Endothelial cell of umbilical vein (primary cell): ENCODE measurements at regions not wholly inside any gene's neighbourhood (a gene's known extent, or its start where the extent isn't known, plus 50 kb on each side); places are given as distances from the start of the nearest gene placed in this dataset.

ENCODE experiments used
- BruUV-seq: library from RNA; stranded (reverse); fragments of 400-500 nt; replicated peaks from 2 replicates; lab custom pipeline; 2021; lab: Mats Ljungman, UMichigan
- CTCF ChIA-PET: fragments of 300-600, 350-600 bp; sonication (Branson Sonifier 250); formaldehyde crosslinking; loops from one replicate; lab custom pipeline; 2021; ENCODE audit warnings: antibody characterized with exemption, inconsistent platforms; lab: Charles Lee
- POLR2A ChIA-PET: fragments of 300-600, 350-600 bp; sonication (Branson Sonifier 250); formaldehyde crosslinking; loops from one replicate; lab custom pipeline; 2021; ENCODE audit warnings: antibody characterized with exemption, inconsistent platforms; lab: Charles Lee
- DNase-seq: peaks from one replicate; pipeline ENCODE4 v3.0.0-alpha.2; 2011; ENCODE audit warnings: low read depth, low spot score
- FAIRE-seq: peaks from 2 replicates; lab custom pipeline; 2011; peaks lifted over from hg19 to GRCh38; lab: Jason Lieb, UNC
- H2AFZ ChIP-seq: 2 replicates; pipeline ENCODE4 v1.6.0; 2012; ENCODE audit warnings: low read depth, low read length, control low read depth, inconsistent platforms
- H3K27ac ChIP-seq: 2 replicates; pipeline ENCODE4 v1.5.1; 2011; ENCODE audit warnings: low read depth, mild to moderate bottlenecking, control low read depth, low read length, moderate library complexity; ENCODE audit not compliant: insufficient read depth
- H3K27me3 ChIP-seq, 2 experiments: 2 replicates each; pipeline versions ENCODE4 v1.6.0 to v1.6.1; 2011; ENCODE audit warnings: low read length in 2 of 2, mixed read lengths in 1 of 2; ENCODE audit not compliant: control insufficient read depth in 2 of 2, insufficient read depth in 2 of 2
- H3K36me3 ChIP-seq, 2 experiments: 2 replicates in 1 of 2; 3 replicates in 1 of 2; pipeline ENCODE4 v1.5.1; 2011; ENCODE audit warnings: low read length in 2 of 2, mild to moderate bottlenecking in 1 of 2, moderate library complexity in 1 of 2; ENCODE audit not compliant: control insufficient read depth in 2 of 2, insufficient read depth in 2 of 2; ENCODE audit errors: extremely low read depth in 1 of 2
- H3K4me1 ChIP-seq: 3 replicates; pipeline ENCODE4 v1.5.1; 2011; ENCODE audit warnings: mild to moderate bottlenecking, low read length; ENCODE audit not compliant: control insufficient read depth, insufficient read depth; ENCODE audit errors: extremely low read depth
- H3K4me2 ChIP-seq: 2 replicates; pipeline ENCODE4 v1.6.1; 2011; ENCODE audit warnings: low read length, control low read depth, mixed read lengths; ENCODE audit not compliant: insufficient read depth
- H3K4me3 ChIP-seq, 3 experiments: fragments of 200-600 bp in 1 of 3; sonication (generic), shearing (Covaris generic) in 1 of 3; replicated peaks in 1 of 3; 2 replicates each; pipeline ENCODE4 v1.5.1; 2011 to 2016; ENCODE audit warnings: control low read depth in 3 of 3, low read length in 3 of 3, mild to moderate bottlenecking in 2 of 3, inconsistent platforms in 1 of 3, low read depth in 1 of 3, moderate library complexity in 1 of 3; ENCODE audit not compliant: insufficient read depth in 1 of 3
- H3K79me2 ChIP-seq: 2 replicates; pipeline ENCODE4 v1.6.0; 2012; ENCODE audit warnings: low read length, inconsistent platforms; ENCODE audit not compliant: control insufficient read depth, insufficient read depth
- H3K9ac ChIP-seq: replicated peaks from 2 replicates; pipeline ENCODE3; 2011; ENCODE audit warnings: low read length, control low read depth; ENCODE audit not compliant: insufficient read depth; ENCODE audit errors: extremely low read depth
- H3K9me1 ChIP-seq: replicated peaks from 3 replicates; pipeline ENCODE4 v1.6.0; 2011; ENCODE audit warnings: mild to moderate bottlenecking, low read length; ENCODE audit not compliant: control insufficient read depth, insufficient read depth; ENCODE audit errors: extremely low read depth
- H3K9me3 ChIP-seq: replicated peaks from 2 replicates; pipeline ENCODE4 v1.5.1; 2012; ENCODE audit warnings: low read length, inconsistent platforms; ENCODE audit not compliant: control insufficient read depth, insufficient read depth
- H4K20me1 ChIP-seq: replicated peaks from 2 replicates; pipeline ENCODE3; 2011; ENCODE audit warnings: mild to moderate bottlenecking, low read length; ENCODE audit not compliant: control insufficient read depth, insufficient read depth; ENCODE audit errors: extremely low read depth
- EZH2 ChIP-seq: IDR thresholded peaks from 2 replicates; pipeline ENCODE4 v1.6.1; 2012; ENCODE audit warnings: borderline replicate concordance, low read depth, mild to moderate bottlenecking, moderate library complexity, low read length, inconsistent platforms; ENCODE audit not compliant: severe bottlenecking
- FOS ChIP-seq: IDR thresholded peaks from 2 replicates; pipeline ENCODE4 v1.6.1; 2011; ENCODE audit warnings: mild to moderate bottlenecking, low read length, moderate library complexity, borderline replicate concordance; ENCODE audit not compliant: insufficient read depth
- GATA2 ChIP-seq: IDR thresholded peaks from 2 replicates; pipeline ENCODE4 v1.7.0; 2011; ENCODE audit warnings: low read depth, mild to moderate bottlenecking, moderate library complexity, mixed read lengths, low read length; ENCODE audit not compliant: insufficient read length, insufficient read depth
- JUN ChIP-seq: IDR thresholded peaks from 2 replicates; pipeline ENCODE4 v1.6.1; 2011; ENCODE audit warnings: borderline replicate concordance, low read depth; ENCODE audit not compliant: insufficient read length, insufficient read depth
- MYC ChIP-seq: IDR thresholded peaks from one replicate; pipeline ENCODE4 v1.6.1; 2011; ENCODE audit warnings: mild to moderate bottlenecking, low read depth, low read length
- POLR2A ChIP-seq: IDR thresholded peaks from 2 replicates; pipeline ENCODE4 v1.6.1; 2012; ENCODE audit warnings: low read depth, mild to moderate bottlenecking, control low read depth, low read length
- POLR2AphosphoS5 ChIP-seq: IDR thresholded peaks from 2 replicates; pipeline ENCODE4 v1.6.1; 2012; ENCODE audit warnings: low read depth, mild to moderate bottlenecking, control low read depth, low read length, moderate library complexity; ENCODE audit not compliant: insufficient read depth
- dilution Hi-C: fragments of 300-500 bp; cut with MboI; formaldehyde crosslinking; loops from one replicate; pipeline ENCODE4 v1.15.0; 2019; ENCODE audit warnings: low sequenced_read_pairs; ENCODE audit not compliant: extremely low pct_ligation_motif_present
- intact Hi-C: fragments of 100-400 bp; cut with micrococcal nuclease; formaldehyde crosslinking; loops from one replicate; pipeline ENCODE4 v1.10.0; 2022
- TF ChIP-seq, protein P1 (sequence below): IDR thresholded peaks from 2 replicates; pipeline ENCODE4 v1.6.1; 2011; ENCODE audit not compliant: insufficient read depth, insufficient read length
- TF ChIP-seq, protein P2 (sequence below), 2 donors: IDR thresholded peaks; 1 replicate in 1 of 2; 2 replicates in 1 of 2; pipeline ENCODE4 v1.5.1; 2011; ENCODE audit warnings: low read length in 2 of 2, mild to moderate bottlenecking in 2 of 2, moderate library complexity in 2 of 2, control low read depth in 1 of 2, inconsistent platforms in 1 of 2, low read depth in 1 of 2; ENCODE audit not compliant: insufficient read depth in 1 of 2; ENCODE audit errors: extremely low read depth in 1 of 2

DNA sequence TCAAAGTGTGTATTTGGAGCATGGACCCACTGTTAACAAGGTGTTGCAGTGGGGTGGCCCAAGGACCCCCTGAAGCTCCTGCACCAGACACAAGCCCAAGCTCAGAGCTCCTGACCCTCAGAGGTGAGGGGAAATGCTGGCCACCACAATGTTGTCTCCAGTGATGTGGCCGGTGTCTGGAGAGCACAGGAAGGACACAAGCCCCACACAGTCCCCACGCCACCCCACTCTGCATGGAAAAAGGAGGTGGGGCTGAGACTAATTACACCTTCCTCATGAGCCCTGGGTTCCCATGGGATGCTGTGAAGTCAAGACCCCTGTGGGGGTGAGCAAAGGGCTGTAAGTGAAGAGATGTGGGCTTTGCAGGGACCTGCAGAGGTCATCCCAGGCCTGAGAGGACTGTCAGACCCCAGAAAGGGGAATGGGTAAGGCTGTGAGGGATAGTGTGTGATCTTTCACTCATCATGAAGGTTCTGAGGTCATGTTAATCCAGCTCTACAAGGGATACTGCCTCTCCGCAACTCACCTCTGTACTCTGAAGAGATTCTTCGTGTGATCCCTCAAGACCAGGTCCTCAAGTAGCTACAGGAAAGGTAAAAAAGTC lies 136.3 kb upstream of the DHRS4 start:
- DNase-seq (no peak), FAIRE-seq (no peak)
- Histone ChIP-seq H3K4me2 (no peak overlapping the region), H3K79me2 (no peaks in the 10 kb centered on the region), H3K9ac (no peak overlapping the region), H4K20me1 (no peaks in the 10 kb centered on the region), H3K27ac (no peak overlapping the region), H3K9me1 (no peaks in the 10 kb centered on the region), H2AFZ (no peak overlapping the region), H3K36me3 (no peaks in the 10 kb centered on the region), H3K9me3 (no peaks in the 10 kb centered on the region), H3K4me3 (no peak overlapping the region), H3K4me1 (no peaks in the 10 kb centered on the region), H3K27me3 (peaks cover 0 to 1% of the 10 kb centered on the region in 2 experiments)
- ChIA-PET POLR2A (no interaction called here), CTCF (no interaction called here)
- TF ChIP-seq MYC (no peak), POLR2A (no peak)
- TF ChIP-seq, protein P1, sequence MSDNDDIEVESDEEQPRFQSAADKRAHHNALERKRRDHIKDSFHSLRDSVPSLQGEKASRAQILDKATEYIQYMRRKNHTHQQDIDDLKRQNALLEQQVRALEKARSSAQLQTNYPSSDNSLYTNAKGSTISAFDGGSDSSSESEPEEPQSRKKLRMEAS = no peak
- intact Hi-C loops (no loop called here), dilution Hi-C loops (no loop called here)
- BruUV-seq = no TSS peak

DNA sequence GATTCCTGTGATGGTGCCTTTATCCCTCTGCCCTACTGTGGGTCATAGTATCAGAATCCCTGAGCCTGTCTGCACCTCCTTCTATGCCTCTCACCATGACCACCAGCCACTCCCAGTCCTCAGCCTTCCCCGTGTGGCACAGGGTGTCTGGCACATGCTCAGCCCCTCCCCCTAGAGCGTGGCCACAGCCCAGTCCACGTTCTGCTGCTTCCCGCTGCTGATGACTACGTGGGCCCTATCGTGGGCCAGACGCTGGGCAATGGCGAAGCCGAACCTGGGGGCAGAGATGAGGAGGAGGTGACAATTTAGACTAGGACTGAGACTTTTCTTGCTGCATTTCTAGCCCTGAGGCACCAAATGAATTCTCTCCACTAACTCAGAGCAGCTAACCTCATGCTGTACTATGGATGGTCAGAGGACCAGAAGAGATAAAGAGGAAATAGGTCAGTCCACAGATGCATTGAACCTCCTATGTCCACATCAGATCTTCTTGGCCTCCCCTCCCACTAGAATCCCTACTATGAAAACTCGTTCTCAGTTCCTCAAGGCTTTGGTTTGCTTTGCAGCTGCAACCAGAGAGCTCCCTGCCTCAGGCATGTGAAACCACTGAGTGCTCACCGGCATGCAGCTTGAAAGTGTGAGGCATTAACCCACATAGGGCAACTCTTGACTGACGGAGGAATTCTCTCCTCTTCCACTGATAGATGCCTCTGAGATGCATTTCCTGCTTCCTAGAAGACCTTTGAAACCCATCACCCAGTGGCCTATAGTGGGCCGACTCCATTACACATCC lies 126.3 kb upstream of the DHRS4 start:
- ChIA-PET POLR2A (no interaction called here), CTCF (no interaction called here)
- Histone ChIP-seq H3K27me3 (peaks cover 0 to 2% of the 10 kb centered on the region in 2 experiments), H3K27ac (no peak overlapping the region), H3K4me1 (peaks cover 8% of the 10 kb centered on the region), H2AFZ (no peak overlapping the region), H3K4me3 (no peak overlapping the region), H3K4me2 (no peak overlapping the region), H3K36me3 (no peaks in the 10 kb centered on the region), H4K20me1 (no peaks in the 10 kb centered on the region), H3K79me2 (no peaks in the 10 kb centered on the region), H3K9ac (no peak overlapping the region), H3K9me1 (no peaks in the 10 kb centered on the region), H3K9me3 (no peaks in the 10 kb centered on the region)
- TF ChIP-seq GATA2 (no peak), POLR2A (no peak), MYC (no peak), FOS (no peak), POLR2AphosphoS5 (no peak), EZH2 (no peak), JUN (no peak)
- TF ChIP-seq, protein P2, sequence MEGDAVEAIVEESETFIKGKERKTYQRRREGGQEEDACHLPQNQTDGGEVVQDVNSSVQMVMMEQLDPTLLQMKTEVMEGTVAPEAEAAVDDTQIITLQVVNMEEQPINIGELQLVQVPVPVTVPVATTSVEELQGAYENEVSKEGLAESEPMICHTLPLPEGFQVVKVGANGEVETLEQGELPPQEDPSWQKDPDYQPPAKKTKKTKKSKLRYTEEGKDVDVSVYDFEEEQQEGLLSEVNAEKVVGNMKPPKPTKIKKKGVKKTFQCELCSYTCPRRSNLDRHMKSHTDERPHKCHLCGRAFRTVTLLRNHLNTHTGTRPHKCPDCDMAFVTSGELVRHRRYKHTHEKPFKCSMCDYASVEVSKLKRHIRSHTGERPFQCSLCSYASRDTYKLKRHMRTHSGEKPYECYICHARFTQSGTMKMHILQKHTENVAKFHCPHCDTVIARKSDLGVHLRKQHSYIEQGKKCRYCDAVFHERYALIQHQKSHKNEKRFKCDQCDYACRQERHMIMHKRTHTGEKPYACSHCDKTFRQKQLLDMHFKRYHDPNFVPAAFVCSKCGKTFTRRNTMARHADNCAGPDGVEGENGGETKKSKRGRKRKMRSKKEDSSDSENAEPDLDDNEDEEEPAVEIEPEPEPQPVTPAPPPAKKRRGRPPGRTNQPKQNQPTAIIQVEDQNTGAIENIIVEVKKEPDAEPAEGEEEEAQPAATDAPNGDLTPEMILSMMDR (IDR thresholded peaks at IDR 0.05; ENCODE audit: extremely low read depth in 1 of 2, insufficient read depth in 1 of 2, low read depth in 1 of 2, low read length in 2 of 2) = no peak
- TF ChIP-seq, protein P1 = no peak
- intact Hi-C loops = no loop called here
- FAIRE-seq (no peak), DNase-seq (no peak)
- BruUV-seq = no TSS peak
- dilution Hi-C loops = no loop called here
